GM23338 (cell line): ENCODE measurements at regions not wholly inside any gene's neighbourhood (a gene's known extent, or its start where the extent isn't known, plus 50 kb on each side); places are given as distances from the start of the nearest gene placed in this dataset.

Experiments used
- ATAC-seq: fragments of 200-7000 bp; cut with Tn5 transposase; 3 replicates; pipeline ENCODE4 v1.9.1; 2020
- DNase-seq: peaks from one replicate; pipeline ENCODE4 v3.0.0-alpha.2; 2015; ENCODE audit warnings: low spot score
- H2AFZ ChIP-seq: fragments of 200-600 bp; sonication (generic); 2 replicates; pipeline ENCODE4 v1.8.0; 2016; ENCODE audit warnings: antibody characterized with exemption, mild to moderate bottlenecking, moderate library complexity
- H3F3A ChIP-seq: fragments of 200-600 bp; sonication (generic); replicated peaks from 2 replicates; pipeline ENCODE4 v1.8.0; 2017; ENCODE audit warnings: antibody characterized with exemption, mixed run types, low read depth
- H3K27ac ChIP-seq: fragments of 200-600 bp; sonication (generic); 2 replicates; pipeline ENCODE4 v1.6.1; 2016; ENCODE audit warnings: low read depth
- H3K27me3 ChIP-seq: fragments of 200-600 bp; sonication (generic); 2 replicates; pipeline ENCODE4 v1.8.0; 2016; ENCODE audit warnings: mild to moderate bottlenecking, mixed run types, moderate library complexity; ENCODE audit not compliant: insufficient read depth
- H3K36me3 ChIP-seq: fragments of 200-600 bp; sonication (generic); 2 replicates; pipeline ENCODE4 v1.8.0; 2016; ENCODE audit warnings: mild to moderate bottlenecking; ENCODE audit not compliant: insufficient read depth
- H3K4me1 ChIP-seq: fragments of 200-600 bp; sonication (generic); 2 replicates; pipeline ENCODE4 v1.8.0; 2016; ENCODE audit warnings: mild to moderate bottlenecking, moderate library complexity; ENCODE audit not compliant: insufficient read depth
- H3K4me2 ChIP-seq: fragments of 200-600 bp; sonication (generic); 2 replicates; pipeline ENCODE4 v1.7.1; 2017; ENCODE audit warnings: mixed run types
- H3K4me3 ChIP-seq: fragments of 200-600 bp; sonication (generic); 2 replicates; pipeline ENCODE4 v1.6.1; 2016; ENCODE audit warnings: mixed run types
- H3K79me2 ChIP-seq: fragments of 200-600 bp; sonication (generic); replicated peaks from 2 replicates; pipeline ENCODE4 v1.8.0; 2017; ENCODE audit warnings: mild to moderate bottlenecking; ENCODE audit not compliant: insufficient read depth
- H3K9me2 ChIP-seq: fragments of 200-600 bp; sonication (generic); 2 replicates; pipeline ENCODE4 v1.8.0; 2017; ENCODE audit not compliant: insufficient read depth
- H4K20me1 ChIP-seq: fragments of 200-600 bp; sonication (generic); replicated peaks from 2 replicates; pipeline ENCODE4 v1.8.0; 2017; ENCODE audit warnings: mild to moderate bottlenecking; ENCODE audit not compliant: insufficient read depth
- H3K27ac Mint-ChIP-seq: 2 replicates; pipeline ENCODE4 v1.8.0; 2020; ENCODE audit warnings: inconsistent platforms, mild to moderate bottlenecking, moderate library complexity, mixed read lengths
- H3K27me3 Mint-ChIP-seq: 3 replicates; pipeline ENCODE4 v1.8.0; 2022; ENCODE audit warnings: low read depth, mild to moderate bottlenecking, moderate library complexity, mixed read lengths, inconsistent platforms; ENCODE audit not compliant: insufficient read depth, poor library complexity
- H3K36me3 Mint-ChIP-seq: 3 replicates; pipeline ENCODE4 v1.8.0; 2021; ENCODE audit warnings: low read depth, mild to moderate bottlenecking, inconsistent platforms, moderate library complexity, mixed read lengths
- H3K4me1 Mint-ChIP-seq: 3 replicates; pipeline ENCODE4 v1.8.0; 2020; ENCODE audit warnings: mild to moderate bottlenecking, inconsistent platforms, mixed read lengths
- H3K4me3 Mint-ChIP-seq: 3 replicates; pipeline ENCODE4 v1.8.0; 2021; ENCODE audit warnings: moderate library complexity, mild to moderate bottlenecking, inconsistent platforms, mixed read lengths
- H3K9me3 Mint-ChIP-seq: 3 replicates; pipeline ENCODE4 v1.8.0; 2020; ENCODE audit warnings: moderate library complexity, mild to moderate bottlenecking, inconsistent platforms, mixed read lengths
- CREB1 ChIP-seq: fragments of 250-450 bp; sonication (Bioruptor Pico); IDR thresholded peaks from 2 replicates; pipeline ENCODE4 v1.5.0; 2020; ENCODE audit warnings: low read depth, mild to moderate bottlenecking, moderate library complexity
- ETS1 ChIP-seq: IDR thresholded peaks from 2 replicates; pipeline ENCODE4 v1.6.1; 2016; ENCODE audit warnings: antibody characterized with exemption
- EZH2 ChIP-seq: fragments of 200-600 bp; sonication (generic); IDR thresholded peaks from one replicate; pipeline ENCODE4 v1.8.0; 2017; ENCODE audit warnings: antibody characterized with exemption, mild to moderate bottlenecking, low read depth; ENCODE audit not compliant: unreplicated experiment
- EZH2phosphoT487 ChIP-seq: fragments of 200-600 bp; sonication (generic); IDR thresholded peaks from one replicate; pipeline ENCODE4 v1.8.1; 2018; ENCODE audit warnings: antibody characterized with exemption; ENCODE audit not compliant: unreplicated experiment
- JUNB ChIP-seq: IDR thresholded peaks from one replicate; pipeline ENCODE4 v1.6.1; 2016; ENCODE audit warnings: antibody characterized with exemption; ENCODE audit not compliant: unreplicated experiment
- NANOG ChIP-seq: IDR thresholded peaks from 2 replicates; pipeline ENCODE4 v1.6.1; 2016; ENCODE audit warnings: antibody characterized with exemption, borderline replicate concordance
- POLR2AphosphoS5 ChIP-seq: IDR thresholded peaks from 2 replicates; pipeline ENCODE4 v1.6.1; 2016; ENCODE audit warnings: antibody characterized with exemption, low read depth
- STAT1 ChIP-seq: IDR thresholded peaks from one replicate; pipeline ENCODE4 v1.6.1; 2016; ENCODE audit warnings: antibody characterized with exemption; ENCODE audit not compliant: unreplicated experiment
- ZNF462 ChIP-seq: fragments of 250-450 bp; sonication (Bioruptor Pico); IDR thresholded peaks from 2 replicates; pipeline ENCODE4 v1.5.0; 2020; ENCODE audit warnings: mild to moderate bottlenecking, moderate library complexity

- H3K36me3 ChIP-seq: no peaks in the 10 kb centered on the region
- no peak overlapping the region for H3K27ac Mint-ChIP-seq
- no peaks in the 10 kb centered on the region for H3K27me3 ChIP-seq
- H3K4me1 Mint-ChIP-seq: peaks cover 6% of the 10 kb centered on the region
- H3K27ac ChIP-seq: no peak overlapping the region
- H3F3A ChIP-seq: no peaks in the 10 kb centered on the region
- H3K4me2 ChIP-seq: no peak overlapping the region
- ATAC-seq (no peak), DNase-seq (no peak)
- no peaks in the 10 kb centered on the region for H3K4me1 ChIP-seq
- H3K36me3 Mint-ChIP-seq: no peaks in the 10 kb centered on the region
- no peak overlapping the region; the same call in 1 of the 2 replicates for H2AFZ ChIP-seq
- no peak for TF ChIP-seq ETS1
- TF ChIP-seq JUNB: no peak
- no peak for TF ChIP-seq STAT1
- no peak for TF ChIP-seq POLR2AphosphoS5
- no peaks in the 10 kb centered on the region for H3K79me2 ChIP-seq
- H3K4me3 Mint-ChIP-seq: no peak overlapping the region
- no peak overlapping the region for H3K4me3 ChIP-seq
- H3K27me3 Mint-ChIP-seq: peaks cover 9% of the 10 kb centered on the region
- H4K20me1 ChIP-seq: no peaks in the 10 kb centered on the region
- H3K9me2 ChIP-seq: no peaks in the 10 kb centered on the region
- peaks cover 6% of the 10 kb centered on the region for H3K9me3 Mint-ChIP-seq
These were observed 245.8 kb upstream of the SULF2 start for GRCh38 chr20:48031122-48031521.

- DNase-seq (no peak), ATAC-seq (peak; percentile 29; the same call in 1 of the 3 replicates)
- H4K20me1 ChIP-seq: no peaks in the 10 kb centered on the region
- no peaks in the 10 kb centered on the region for H3K9me2 ChIP-seq
- H3K27ac ChIP-seq: no peak overlapping the region
- no peaks in the 10 kb centered on the region for H3K27me3 ChIP-seq
- no peaks in the 10 kb centered on the region for H3K36me3 Mint-ChIP-seq
- peak overlapping the region; percentile 88 for H2AFZ ChIP-seq
- H3K4me3 ChIP-seq: no peak overlapping the region
- H3K79me2 ChIP-seq: no peaks in the 10 kb centered on the region
- TF ChIP-seq NANOG: no peak
- peaks cover 7% of the 10 kb centered on the region for H3K27me3 Mint-ChIP-seq
- H3K4me1 Mint-ChIP-seq: peaks cover 18% of the 10 kb centered on the region
- H3F3A ChIP-seq: no peaks in the 10 kb centered on the region
- H3K4me2 ChIP-seq: no peak overlapping the region
- H3K27ac Mint-ChIP-seq: no peak overlapping the region; the same call in 1 of the 2 replicates
- H3K4me3 Mint-ChIP-seq: no peak overlapping the region
- no peaks in the 10 kb centered on the region for H3K36me3 ChIP-seq
- no peaks in the 10 kb centered on the region for H3K4me1 ChIP-seq
- H3K9me3 Mint-ChIP-seq: peaks cover 4% of the 10 kb centered on the region; the same call in 2 of the 3 replicates
These were observed 241.8 kb upstream of the SULF2 start for GRCh38 chr20:48026981-48027592.

GRCh38 chr20:48025661-48026060 lies 240.4 kb upstream of the SULF2 start:
- Histone ChIP-seq H3K27ac (no peak overlapping the region), H3K36me3 (no peaks in the 10 kb centered on the region), H3K79me2 (no peaks in the 10 kb centered on the region), H2AFZ (no peak overlapping the region), H3F3A (no peaks in the 10 kb centered on the region), H4K20me1 (no peaks in the 10 kb centered on the region), H3K27me3 (no peaks in the 10 kb centered on the region), H3K4me3 (no peak overlapping the region), H3K4me1 (no peaks in the 10 kb centered on the region), H3K4me2 (no peak overlapping the region), H3K9me2 (no peaks in the 10 kb centered on the region)
- Mint-ChIP-seq H3K9me3 (peaks cover 4% of the 10 kb centered on the region; the same call in 2 of the 3 replicates), H3K4me1 (peaks cover 18% of the 10 kb centered on the region), H3K27ac (no peak overlapping the region), H3K27me3 (peaks cover 10% of the 10 kb centered on the region), H3K36me3 (no peaks in the 10 kb centered on the region), H3K4me3 (no peak overlapping the region)
- ATAC-seq (no peak), DNase-seq (no peak)
- TF ChIP-seq ZNF462 (CRISPR knock-in tag): no peak
- no peak for TF ChIP-seq CREB1 (CRISPR knock-in tag)
- TF ChIP-seq JUNB: no peak
- no peak for TF ChIP-seq NANOG
- no peak for TF ChIP-seq POLR2AphosphoS5
- no peak for TF ChIP-seq STAT1
- TF ChIP-seq EZH2: no peak
- no peak for TF ChIP-seq EZH2phosphoT487
